Loucy (cell line): ENCODE measurements at regions not wholly inside any gene's neighbourhood (a gene's known extent, or its start where the extent isn't known, plus 50 kb on each side); places are given as distances from the start of the nearest gene placed in this dataset.

Experiments used
- EZH2phosphoT487 ChIP-seq: fragments of 200-600 bp; IDR thresholded peaks from 2 replicates; pipeline ENCODE4 v1.6.1; 2018; ENCODE audit warnings: antibody characterized with exemption, mild to moderate bottlenecking, moderate library complexity, borderline replicate concordance
- TF ChIP-seq, protein P1 (sequence below): fragments of 200-600 bp; sonication (generic); conservative IDR thresholded peaks from 2 replicates; pipeline ENCODE4 v1.5.1; 2014; ENCODE audit warnings: mild to moderate bottlenecking, antibody characterized with exemption, low read length

GRCh38 chr10:106424054-106424453, 740.5 kb downstream of the SORCS1 start:
- TF ChIP-seq, protein P1, sequence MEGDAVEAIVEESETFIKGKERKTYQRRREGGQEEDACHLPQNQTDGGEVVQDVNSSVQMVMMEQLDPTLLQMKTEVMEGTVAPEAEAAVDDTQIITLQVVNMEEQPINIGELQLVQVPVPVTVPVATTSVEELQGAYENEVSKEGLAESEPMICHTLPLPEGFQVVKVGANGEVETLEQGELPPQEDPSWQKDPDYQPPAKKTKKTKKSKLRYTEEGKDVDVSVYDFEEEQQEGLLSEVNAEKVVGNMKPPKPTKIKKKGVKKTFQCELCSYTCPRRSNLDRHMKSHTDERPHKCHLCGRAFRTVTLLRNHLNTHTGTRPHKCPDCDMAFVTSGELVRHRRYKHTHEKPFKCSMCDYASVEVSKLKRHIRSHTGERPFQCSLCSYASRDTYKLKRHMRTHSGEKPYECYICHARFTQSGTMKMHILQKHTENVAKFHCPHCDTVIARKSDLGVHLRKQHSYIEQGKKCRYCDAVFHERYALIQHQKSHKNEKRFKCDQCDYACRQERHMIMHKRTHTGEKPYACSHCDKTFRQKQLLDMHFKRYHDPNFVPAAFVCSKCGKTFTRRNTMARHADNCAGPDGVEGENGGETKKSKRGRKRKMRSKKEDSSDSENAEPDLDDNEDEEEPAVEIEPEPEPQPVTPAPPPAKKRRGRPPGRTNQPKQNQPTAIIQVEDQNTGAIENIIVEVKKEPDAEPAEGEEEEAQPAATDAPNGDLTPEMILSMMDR, result no peak
- TF ChIP-seq EZH2phosphoT487, result no peak
